CD4-positive, alpha-beta T cell (primary cell): ENCODE measurements at regions not wholly inside any gene's neighbourhood (a gene's known extent, or its start where the extent isn't known, plus 50 kb on each side); places are given as distances from the start of the nearest gene placed in this dataset.

Experiments
- ATAC-seq: fragments of 200-7000 bp; cut with Tn5 transposase; one replicate; pipeline ENCODE4 v1.10.0; 2022; ENCODE audit warnings: mild to moderate bottlenecking; ENCODE audit not compliant: poor library complexity
- CTCF ChIA-PET: fragments of 350-600 bp; sonication (Branson Sonifier 250); formaldehyde crosslinking; loops from one replicate; lab custom pipeline; 2021; ENCODE audit warnings: antibody characterized with exemption, inconsistent platforms; lab: Charles Lee
- POLR2A ChIA-PET: fragments of 350-600 bp; sonication (Branson Sonifier 250); formaldehyde crosslinking; loops from one replicate; lab custom pipeline; 2021; ENCODE audit warnings: antibody characterized with exemption, inconsistent platforms; lab: Charles Lee
- DNase-seq, 14 experiments: peaks; one replicate each; pipeline ENCODE4 v3.0.0-alpha.2; 2013 to 2020; ENCODE audit warnings: mixed read lengths in 2 of 14
- H3K27ac ChIP-seq, 2 donors: one replicate each; pipeline versions ENCODE4 v1.5.1 to v1.7.0; 2013; ENCODE audit warnings: low read length in 2 of 2, low read depth in 1 of 2, mild to moderate bottlenecking in 1 of 2
- H3K27me3 ChIP-seq, 2 experiments: 1 replicate in 1 of 2; 2 replicates in 1 of 2; pipeline versions ENCODE4 v1.6.1 to v1.7.0; 2013; ENCODE audit warnings: low read length in 2 of 2, control low read depth in 1 of 2, mild to moderate bottlenecking in 1 of 2, moderate library complexity in 1 of 2; ENCODE audit not compliant: insufficient read depth in 2 of 2, control insufficient read depth in 1 of 2
- H3K36me3 ChIP-seq: one replicate; pipeline ENCODE4 v1.6.1; 2013; ENCODE audit warnings: low read length, control low read depth; ENCODE audit not compliant: insufficient read depth
- H3K4me1 ChIP-seq: one replicate; pipeline ENCODE4 v1.6.1; 2013; ENCODE audit warnings: low read length, control low read depth; ENCODE audit not compliant: insufficient read depth
- H3K4me3 ChIP-seq: one replicate; pipeline ENCODE4 v1.5.1; 2013; ENCODE audit warnings: mild to moderate bottlenecking, low read length, moderate library complexity
- H3K9me3 ChIP-seq, 2 experiments: 1 replicate in 1 of 2; 2 replicates in 1 of 2; pipeline versions ENCODE4 v1.6.1 to v1.7.0; 2013; ENCODE audit warnings: low read length in 2 of 2, mild to moderate bottlenecking in 2 of 2, control low read depth in 1 of 2, moderate library complexity in 1 of 2; ENCODE audit not compliant: control insufficient read depth in 1 of 2, insufficient read depth in 1 of 2
- H3K27ac Mint-ChIP-seq: one replicate; pipeline ENCODE4 v1.8.0; 2020; ENCODE audit warnings: mixed read lengths
- H3K27me3 Mint-ChIP-seq: one replicate; pipeline ENCODE4 v1.8.0; 2021; ENCODE audit warnings: mixed read lengths
- H3K36me3 Mint-ChIP-seq: one replicate; pipeline ENCODE4 v1.8.0; 2021; ENCODE audit warnings: low read depth, mixed read lengths
- H3K4me1 Mint-ChIP-seq: one replicate; pipeline ENCODE4 v1.8.0; 2021; ENCODE audit warnings: low read depth, mixed read lengths
- H3K4me3 Mint-ChIP-seq: one replicate; pipeline ENCODE4 v1.8.0; 2020; ENCODE audit warnings: mild to moderate bottlenecking, mixed read lengths
- H3K9me3 Mint-ChIP-seq: one replicate; pipeline ENCODE4 v1.8.0; 2020; ENCODE audit warnings: mixed read lengths
- CTCF ChIP-seq: fragments of 200-600 bp; IDR thresholded peaks from one replicate; pipeline ENCODE4 v1.8.0; 2022; ENCODE audit warnings: antibody characterized with exemption, mild to moderate bottlenecking
- intact Hi-C, 2 experiments: fragments of 100-400 bp; cut with DNase I in 1 of 2; cut with micrococcal nuclease in 1 of 2; formaldehyde crosslinking; loops; one replicate each; pipeline versions ENCODE4 v1.15.1 to v1.9.0; 2023 to 2025; cut with DNase I, micrococcal nuclease

GRCh38 chr14:103275000-103275399, 59.0 kb upstream of the EIF5 start:
- Histone ChIP-seq H3K9me3 (peaks cover 0 to 10% of the 10 kb centered on the region in 2 experiments), H3K27ac (no peak overlapping the region), H3K36me3 (no peaks in the 10 kb centered on the region), H3K27me3 (peaks cover 22 to 59% of the 10 kb centered on the region in 2 experiments), H3K4me3 (no peak overlapping the region), H3K4me1 (peaks cover 6% of the 10 kb centered on the region)
- no peak overlapping the region for H3K27ac Mint-ChIP-seq
- no peaks in the 10 kb centered on the region for H3K36me3 Mint-ChIP-seq
- peaks cover 57% of the 10 kb centered on the region for H3K27me3 Mint-ChIP-seq
- no peaks in the 10 kb centered on the region for H3K9me3 Mint-ChIP-seq
- ChIA-PET POLR2A (no interaction called here), CTCF (no interaction called here)
- no peak overlapping the region for H3K4me3 Mint-ChIP-seq
- ATAC-seq (no peak), DNase-seq (no peak)
- no peak for TF ChIP-seq CTCF
- intact Hi-C loops, result no loop called here
- peaks cover 4% of the 10 kb centered on the region for H3K4me1 Mint-ChIP-seq

GRCh38 chr14:103277931-103278330, 56.1 kb upstream of the EIF5 start:
- DNase-seq (no peak), ATAC-seq (no peak)
- peaks cover 68% of the 10 kb centered on the region for H3K27me3 Mint-ChIP-seq
- Histone ChIP-seq H3K4me1 (peaks cover 6% of the 10 kb centered on the region), H3K4me3 (no peak overlapping the region), H3K27ac (no peak overlapping the region), H3K36me3 (no peaks in the 10 kb centered on the region), H3K27me3 (peaks cover 37 to 80% of the 10 kb centered on the region in 2 experiments), H3K9me3 (peaks cover 0 to 10% of the 10 kb centered on the region in 2 experiments)
- POLR2A ChIA-PET, result no interaction called here
- CTCF ChIA-PET, result no interaction called here
- H3K4me3 Mint-ChIP-seq, result peak overlapping the region; percentile 30
- intact Hi-C loops, result no loop called here
- H3K36me3 Mint-ChIP-seq, result no peaks in the 10 kb centered on the region
- H3K9me3 Mint-ChIP-seq, result no peaks in the 10 kb centered on the region
- peaks cover 4% of the 10 kb centered on the region for H3K4me1 Mint-ChIP-seq
- no peak for TF ChIP-seq CTCF
- no peak overlapping the region for H3K27ac Mint-ChIP-seq

- no peak for ATAC-seq
- no peak for DNase-seq
- H3K27me3 Mint-ChIP-seq, result peaks cover 79% of the 10 kb centered on the region
- CTCF ChIA-PET, result no interaction called here
- TF ChIP-seq CTCF, result no peak
- Histone ChIP-seq H3K4me1 (peaks cover 6% of the 10 kb centered on the region), H3K4me3 (no peak overlapping the region), H3K27me3 (peaks cover 36 to 74% of the 10 kb centered on the region in 2 experiments), H3K9me3 (peaks cover 0 to 9% of the 10 kb centered on the region in 2 experiments), H3K27ac (no peak overlapping the region), H3K36me3 (no peaks in the 10 kb centered on the region)
- POLR2A ChIA-PET, result no interaction called here
- no peak overlapping the region for H3K27ac Mint-ChIP-seq
- intact Hi-C loops, result no loop called here
- peaks cover 4% of the 10 kb centered on the region for H3K4me1 Mint-ChIP-seq
- H3K9me3 Mint-ChIP-seq, result no peaks in the 10 kb centered on the region
- H3K4me3 Mint-ChIP-seq, result peak overlapping the region; percentile 69
- no peaks in the 10 kb centered on the region for H3K36me3 Mint-ChIP-seq
Measured at GRCh38 chr14:103279142-103280025, 54.7 kb upstream of the EIF5 start.
